ENCODE measurements at regions not wholly inside any gene's neighbourhood (a gene's known extent, or its start where the extent isn't known, plus 50 kb on each side); places are given as distances from the start of the nearest gene placed in this dataset.

DNA sequence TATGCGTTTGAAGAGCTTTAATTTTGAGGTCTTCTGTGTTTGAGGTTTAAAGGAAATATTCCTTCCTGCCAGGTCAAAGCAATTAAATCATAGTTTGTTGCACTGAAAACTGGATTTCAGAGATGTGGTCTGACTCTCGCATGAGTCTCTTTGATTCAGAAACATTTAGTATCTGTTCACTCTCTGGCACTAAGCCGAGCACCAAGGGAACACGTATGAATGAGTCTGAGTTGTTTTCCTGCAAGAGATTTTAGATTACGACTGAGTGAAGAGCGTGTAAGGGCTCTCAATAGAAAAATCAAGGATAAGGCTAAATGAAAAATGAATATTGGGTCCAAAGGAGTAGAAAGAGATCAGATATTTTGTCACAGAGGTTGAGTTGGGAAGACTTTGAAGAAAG lies 875.4 kb upstream of the PRKX start:
- no peak overlapping the region for H3K9ac ChIP-seq (ENCODE audit: control insufficient read depth, extremely low read depth, insufficient read depth, low read length)
- no peak overlapping the region for H3K27ac ChIP-seq (ENCODE audit: control insufficient read depth, insufficient read depth, low read length)
- H3K4me1 ChIP-seq (ENCODE audit: control insufficient read depth, extremely low read depth, insufficient read depth, low read length): no peaks in the 10 kb centered on the region
- no peaks in the 10 kb centered on the region for H3K9me1 ChIP-seq (ENCODE audit: control insufficient read depth, extremely low read depth, insufficient read depth, low read length)
- no peaks in the 10 kb centered on the region for H4K20me1 ChIP-seq (ENCODE audit: control insufficient read depth, extremely low read depth, insufficient read depth, low read length)
- no peaks in the 10 kb centered on the region for H3K79me2 ChIP-seq (ENCODE audit: control insufficient read depth, insufficient read depth, low read length)
- DNase-seq (ENCODE audit: low read depth, low spot score) (no peak), FAIRE-seq (no peak)
- no peak overlapping the region for H3K4me3 ChIP-seq (ENCODE audit: control insufficient read depth in 2 of 3, extremely low read depth in 1 of 3, insufficient read depth in 2 of 3, low read depth in 1 of 3, low read length in 3 of 3)
- H3K9me3 ChIP-seq (ENCODE audit: control insufficient read depth, low read depth, low read length): no peaks in the 10 kb centered on the region
- no peaks in the 10 kb centered on the region for H3K27me3 ChIP-seq (ENCODE audit: control insufficient read depth, extremely low read depth, insufficient read depth, low read length)
- H3K4me2 ChIP-seq (ENCODE audit: control insufficient read depth, extremely low read depth, insufficient read depth, low read depth, low read length): no peak overlapping the region
- no peaks in the 10 kb centered on the region for H3K36me3 ChIP-seq (ENCODE audit: control insufficient read depth in 2 of 2, extremely low read depth in 1 of 2, insufficient read depth in 2 of 2, low read length in 2 of 2)
- TF ChIP-seq CTCF (optimal IDR thresholded peaks at IDR 0.05 in 1 of 3, IDR thresholded peaks at IDR 0.05 in 1 of 3, conservative IDR thresholded peaks at IDR 0.05 in 1 of 3; ENCODE audit: extremely low read depth in 1 of 3, insufficient read depth in 2 of 3, low read length in 3 of 3): no peak
- no peak for TF ChIP-seq EZH2 (IDR thresholded peaks at IDR 0.05; ENCODE audit: low read length)
- dilution Hi-C loops (cut with MboI; ENCODE audit: extremely low pct_ligation_motif_present, low sequenced_read_pairs): no loop called here
- no peak overlapping the region for H2AFZ ChIP-seq (ENCODE audit: control insufficient read depth, low read length)

- H3K4me2 ChIP-seq (ENCODE audit: control insufficient read depth, extremely low read depth, insufficient read depth, low read depth, low read length): no peak overlapping the region
- no peaks in the 10 kb centered on the region for H3K4me1 ChIP-seq (ENCODE audit: control insufficient read depth, extremely low read depth, insufficient read depth, low read length)
- no peaks in the 10 kb centered on the region for H3K79me2 ChIP-seq (ENCODE audit: control insufficient read depth, insufficient read depth, low read length)
- no peak overlapping the region for H2AFZ ChIP-seq (ENCODE audit: control insufficient read depth, low read length)
- dilution Hi-C loops (cut with MboI; ENCODE audit: extremely low pct_ligation_motif_present, low sequenced_read_pairs): no loop called here
- H3K9me1 ChIP-seq (ENCODE audit: control insufficient read depth, extremely low read depth, insufficient read depth, low read length): no peaks in the 10 kb centered on the region
- H3K27ac ChIP-seq (ENCODE audit: control insufficient read depth, insufficient read depth, low read length): no peak overlapping the region
- H3K27me3 ChIP-seq (ENCODE audit: control insufficient read depth, extremely low read depth, insufficient read depth, low read length): no peaks in the 10 kb centered on the region
- H3K9ac ChIP-seq (ENCODE audit: control insufficient read depth, extremely low read depth, insufficient read depth, low read length): no peak overlapping the region
- no peak overlapping the region for H3K4me3 ChIP-seq (ENCODE audit: control insufficient read depth in 2 of 3, extremely low read depth in 1 of 3, insufficient read depth in 2 of 3, low read depth in 1 of 3, low read length in 3 of 3)
- FAIRE-seq (no peak), DNase-seq (ENCODE audit: low read depth, low spot score) (no peak)
- TF ChIP-seq CTCF (optimal IDR thresholded peaks at IDR 0.05 in 1 of 3, IDR thresholded peaks at IDR 0.05 in 1 of 3, conservative IDR thresholded peaks at IDR 0.05 in 1 of 3; ENCODE audit: extremely low read depth in 1 of 3, insufficient read depth in 2 of 3, low read length in 3 of 3) (no peak), EZH2 (IDR thresholded peaks at IDR 0.05; ENCODE audit: low read length) (no peak)
- no peaks in the 10 kb centered on the region for H4K20me1 ChIP-seq (ENCODE audit: control insufficient read depth, extremely low read depth, insufficient read depth, low read length)
- H3K9me3 ChIP-seq (ENCODE audit: control insufficient read depth, low read depth, low read length): no peaks in the 10 kb centered on the region
- no peaks in the 10 kb centered on the region for H3K36me3 ChIP-seq (ENCODE audit: control insufficient read depth in 2 of 2, extremely low read depth in 1 of 2, insufficient read depth in 2 of 2, low read length in 2 of 2)
These were observed 875.0 kb upstream of the PRKX start for GRCh38 chrX:4588466-4588865.
